Uterus (tissue), 3 donors: ENCODE measurements at regions not wholly inside any gene's neighbourhood (a gene's known extent, or its start where the extent isn't known, plus 50 kb on each side); places are given as distances from the start of the nearest gene placed in this dataset.
A peak's percentile ranks its signal among the peaks of the same experiment; 100 is the strongest.

ENCODE experiments used
- DNase-seq, 2 donors: peaks; one replicate each; pipeline ENCODE4 v3.0.0-alpha.2; 2019 to 2020
- H3K27ac ChIP-seq, 2 donors: fragments of 200-600 bp; sonication (generic); 1 replicate in 1 of 2; 2 replicates in 1 of 2; pipeline ENCODE4 v1.5.1; 2016 to 2018
- H3K27me3 ChIP-seq, 2 donors: fragments of 200-600 bp; sonication (generic); one replicate each; pipeline ENCODE4 v1.5.1; 2018 to 2019; ENCODE audit warnings: control low read depth in 1 of 2
- H3K36me3 ChIP-seq, 2 donors: fragments of 200-600 bp; sonication (generic); one replicate each; pipeline ENCODE4 v1.5.1; 2019; ENCODE audit warnings: control low read depth in 1 of 2
- H3K4me1 ChIP-seq, 2 donors: fragments of 200-600 bp; sonication (generic); one replicate each; pipeline ENCODE4 v1.5.1; 2018 to 2019; ENCODE audit warnings: control low read depth in 1 of 2
- H3K4me3 ChIP-seq, 2 donors: fragments of 200-600 bp; sonication (generic); 1 replicate in 1 of 2; 2 replicates in 1 of 2; pipeline ENCODE4 v1.5.1; 2018 to 2019; ENCODE audit warnings: mild to moderate bottlenecking in 1 of 2
- H3K9me3 ChIP-seq, 2 donors: fragments of 200-600 bp; sonication (generic); one replicate each; pipeline ENCODE4 v1.5.1; 2019; ENCODE audit warnings: control low read depth in 1 of 2
- CTCF ChIP-seq, 4 experiments: fragments of 200-600 bp in 2 of 4; fragments of 450-650 bp in 2 of 4; sonication (generic) in 2 of 4; IDR thresholded peaks; one replicate each; pipeline ENCODE4 v1.5.1; 2016 to 2019; ENCODE audit warnings: antibody characterized with exemption in 4 of 4, mild to moderate bottlenecking in 2 of 4, moderate library complexity in 1 of 4
- POLR2A ChIP-seq, 2 donors: fragments of 450-650 bp; IDR thresholded peaks; one replicate each; pipeline ENCODE4 v1.6.1; 2016; ENCODE audit warnings: antibody characterized with exemption in 2 of 2, mild to moderate bottlenecking in 1 of 2, moderate library complexity in 1 of 2
- intact Hi-C: fragments of 100-400 bp; cut with DNase I; formaldehyde crosslinking; loops from one replicate; pipeline ENCODE4 v1.15.1; 2023; ENCODE audit warnings: low total_unique reads
- donor health status: DM: yes; HTN: yes; CAD: no.

GRCh38 chr6:11330413-11330760 is 97.9 kb upstream of the NEDD9 start:
- intact Hi-C loops = no loop called here
- H3K27ac ChIP-seq = peak overlapping the region; percentile 19 to 47
- H3K36me3 ChIP-seq = no peaks in the 10 kb centered on the region
- H3K4me3 ChIP-seq = no peak overlapping the region
- no peak for DNase-seq
- no peaks in the 10 kb centered on the region for H3K27me3 ChIP-seq
- TF ChIP-seq POLR2A (IDR thresholded peaks at IDR 0.05) = no peak
- TF ChIP-seq CTCF (IDR thresholded peaks at IDR 0.05) = no peak
- H3K9me3 ChIP-seq = no peaks in the 10 kb centered on the region
- H3K4me1 ChIP-seq = no peaks in the 10 kb centered on the region

GRCh38 chr6:11329726-11330412 is 97.4 kb upstream of the NEDD9 start:
- no peak overlapping the region for H3K4me3 ChIP-seq
- H3K36me3 ChIP-seq = no peaks in the 10 kb centered on the region
- H3K27ac ChIP-seq = peak overlapping the region; percentile 47 to 57
- H3K4me1 ChIP-seq = no peaks in the 10 kb centered on the region
- H3K9me3 ChIP-seq = no peaks in the 10 kb centered on the region
- TF ChIP-seq CTCF (IDR thresholded peaks at IDR 0.05) (no peak), POLR2A (IDR thresholded peaks at IDR 0.05) (no peak)
- H3K27me3 ChIP-seq = no peaks in the 10 kb centered on the region
- no peak for DNase-seq
- intact Hi-C loops = no loop called here

GRCh38 chr6:11328613-11329247 is 96.3 kb upstream of the NEDD9 start:
- Histone ChIP-seq H3K36me3 (no peaks in the 10 kb centered on the region), H3K27ac (peak overlapping the region; percentile 26 to 57), H3K27me3 (no peaks in the 10 kb centered on the region), H3K4me3 (no peak overlapping the region), H3K4me1 (no peaks in the 10 kb centered on the region), H3K9me3 (no peaks in the 10 kb centered on the region)
- intact Hi-C loops = no loop called here
- peak in 1 of 2 donors; percentile 64 for DNase-seq
- no peak for TF ChIP-seq POLR2A (IDR thresholded peaks at IDR 0.05)
- no peak for TF ChIP-seq CTCF (IDR thresholded peaks at IDR 0.05)

- H3K4me3 ChIP-seq = no peak overlapping the region
- TF ChIP-seq POLR2A (IDR thresholded peaks at IDR 0.05) = no peak
- no peak for TF ChIP-seq CTCF (IDR thresholded peaks at IDR 0.05)
- no peak for DNase-seq
- peak overlapping the region; percentile 26 to 57 for H3K27ac ChIP-seq
- no peaks in the 10 kb centered on the region for H3K36me3 ChIP-seq
- intact Hi-C loops = no loop called here
- H3K4me1 ChIP-seq = no peaks in the 10 kb centered on the region
- no peaks in the 10 kb centered on the region for H3K27me3 ChIP-seq
- H3K9me3 ChIP-seq = no peaks in the 10 kb centered on the region
Measured at GRCh38 chr6:11327961-11328360, 95.5 kb upstream of the NEDD9 start.

- no peak for DNase-seq
- intact Hi-C loops = no loop called here
- no peaks in the 10 kb centered on the region for H3K9me3 ChIP-seq
- no peaks in the 10 kb centered on the region for H3K36me3 ChIP-seq
- no peaks in the 10 kb centered on the region for H3K27me3 ChIP-seq
- no peak overlapping the region for H3K27ac ChIP-seq
- H3K4me1 ChIP-seq = no peaks in the 10 kb centered on the region
- no peak for TF ChIP-seq CTCF (IDR thresholded peaks at IDR 0.05)
- H3K4me3 ChIP-seq = no peak overlapping the region
Measured at GRCh38 chr6:11326116-11326515, 93.6 kb upstream of the NEDD9 start.
